IPS-20b (cell line): ENCODE measurements at regions not wholly inside any gene's neighbourhood (a gene's known extent, or its start where the extent isn't known, plus 50 kb on each side); places are given as distances from the start of the nearest gene placed in this dataset.
"Not testable (repeated sequence)": the region's sequence is repeated elsewhere in the genome, so short reads cannot be mapped to it uniquely, and the experiment has no call there.

Source experiments
- H3K27ac ChIP-seq: one replicate; pipeline ENCODE4 v1.5.1; 2013; ENCODE audit warnings: low read length
- H3K27me3 ChIP-seq: 2 replicates; pipeline ENCODE4 v1.6.1; 2013; ENCODE audit warnings: mild to moderate bottlenecking, low read length, inconsistent platforms; ENCODE audit not compliant: insufficient read depth
- H3K36me3 ChIP-seq: 2 replicates; pipeline ENCODE4 v1.6.1; 2013; ENCODE audit warnings: low read depth, mild to moderate bottlenecking, inconsistent platforms, low read length, moderate library complexity; ENCODE audit not compliant: insufficient read depth
- H3K4me1 ChIP-seq: 2 replicates; pipeline ENCODE4 v1.6.1; 2013; ENCODE audit warnings: mild to moderate bottlenecking, control low read depth, inconsistent platforms, low read length, moderate library complexity; ENCODE audit not compliant: insufficient read depth
- H3K4me3 ChIP-seq: 2 replicates; pipeline ENCODE4 v1.5.1; 2013; ENCODE audit warnings: mild to moderate bottlenecking, low read length, inconsistent platforms
- H3K9ac ChIP-seq: 2 replicates; pipeline ENCODE4 v1.6.1; 2013; ENCODE audit warnings: low read depth, mild to moderate bottlenecking, inconsistent platforms, low read length, moderate library complexity
- H3K9me3 ChIP-seq: 2 replicates; pipeline ENCODE4 v1.6.1; 2013; ENCODE audit warnings: mild to moderate bottlenecking, low read depth, low read length, inconsistent platforms; ENCODE audit not compliant: insufficient read depth

- Histone ChIP-seq H3K9ac (no peak overlapping the region), H3K27ac (no peak overlapping the region), H3K4me1 (peaks cover 6% of the 10 kb centered on the region; the same call in 1 of the 2 replicates), H3K4me3 (no peak overlapping the region), H3K36me3 (no peaks in the 10 kb centered on the region), H3K27me3 (peaks cover 10% of the 10 kb centered on the region; the same call in 1 of the 2 replicates), H3K9me3 (no peaks in the 10 kb centered on the region)
These were observed 62.4 kb upstream of the ADPGK start for GRCh38 chr15:72845981-72846383.

GRCh38 chr15:72844067-72844466 lies 60.5 kb upstream of the ADPGK start:
- Histone ChIP-seq H3K27me3 (peaks cover 3% of the 10 kb centered on the region; the same call in 1 of the 2 replicates), H3K9ac (no peak overlapping the region), H3K27ac (no peak overlapping the region), H3K36me3 (no peaks in the 10 kb centered on the region), H3K4me3 (no peak overlapping the region), H3K4me1 (peaks cover 6% of the 10 kb centered on the region; the same call in 1 of the 2 replicates), H3K9me3 (no peaks in the 10 kb centered on the region)

DNA sequence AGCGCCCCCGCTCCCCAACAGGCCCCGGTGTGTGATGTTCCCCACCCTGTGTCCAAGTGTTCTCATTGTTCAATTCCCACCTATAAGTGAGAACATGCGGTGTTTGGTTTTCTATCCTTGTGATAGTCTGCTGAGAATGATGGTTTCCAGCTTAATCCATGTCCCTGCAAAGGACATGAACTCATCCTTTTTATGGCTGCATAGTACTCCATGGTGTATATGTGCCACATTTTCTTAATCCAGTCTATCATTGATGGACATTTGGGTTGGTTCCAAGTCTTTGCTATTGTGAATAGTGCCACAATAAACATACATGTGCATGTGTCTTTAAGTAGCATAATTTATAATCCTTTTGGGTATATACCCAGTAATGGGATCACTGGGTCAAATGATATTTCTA lies 59.8 kb upstream of the ADPGK start:
- H3K27ac ChIP-seq, H3K4me3 ChIP-seq: not testable (repeated sequence)

GRCh38 chr15:72840114-72840513 lies 56.6 kb upstream of the ADPGK start:
- H3K27me3 ChIP-seq, result no peaks in the 10 kb centered on the region
- H3K36me3 ChIP-seq, result no peaks in the 10 kb centered on the region
- peaks cover under 1% of the 10 kb centered on the region; the same call in 1 of the 2 replicates for H3K4me1 ChIP-seq
- no peaks in the 10 kb centered on the region for H3K9me3 ChIP-seq
- H3K4me3 ChIP-seq, result no peak overlapping the region
- H3K9ac ChIP-seq, result no peak overlapping the region
- no peak overlapping the region for H3K27ac ChIP-seq

More for the DNA sequence above, 59.8 kb upstream of the ADPGK start:
- H3K9ac ChIP-seq, H3K4me1 ChIP-seq, H3K36me3 ChIP-seq, H3K9me3 ChIP-seq, H3K27me3 ChIP-seq: not testable (repeated sequence)

GRCh38 chr15:72838311-72838731 lies 54.8 kb upstream of the ADPGK start:
- Histone ChIP-seq H3K9ac (no peak overlapping the region), H3K36me3 (no peaks in the 10 kb centered on the region), H3K9me3 (no peaks in the 10 kb centered on the region), H3K4me3 (no peak overlapping the region), H3K27ac (no peak overlapping the region), H3K27me3 (no peaks in the 10 kb centered on the region), H3K4me1 (peaks cover 3% of the 10 kb centered on the region; the same call in 1 of the 2 replicates)

- Histone ChIP-seq H3K9ac (no peak overlapping the region), H3K9me3 (no peaks in the 10 kb centered on the region), H3K4me1 (peaks cover 3% of the 10 kb centered on the region; the same call in 1 of the 2 replicates), H3K36me3 (no peaks in the 10 kb centered on the region), H3K27me3 (no peaks in the 10 kb centered on the region), H3K4me3 (no peak overlapping the region), H3K27ac (no peak overlapping the region)
These were observed 53.2 kb upstream of the ADPGK start for GRCh38 chr15:72836676-72837330.

DNA sequence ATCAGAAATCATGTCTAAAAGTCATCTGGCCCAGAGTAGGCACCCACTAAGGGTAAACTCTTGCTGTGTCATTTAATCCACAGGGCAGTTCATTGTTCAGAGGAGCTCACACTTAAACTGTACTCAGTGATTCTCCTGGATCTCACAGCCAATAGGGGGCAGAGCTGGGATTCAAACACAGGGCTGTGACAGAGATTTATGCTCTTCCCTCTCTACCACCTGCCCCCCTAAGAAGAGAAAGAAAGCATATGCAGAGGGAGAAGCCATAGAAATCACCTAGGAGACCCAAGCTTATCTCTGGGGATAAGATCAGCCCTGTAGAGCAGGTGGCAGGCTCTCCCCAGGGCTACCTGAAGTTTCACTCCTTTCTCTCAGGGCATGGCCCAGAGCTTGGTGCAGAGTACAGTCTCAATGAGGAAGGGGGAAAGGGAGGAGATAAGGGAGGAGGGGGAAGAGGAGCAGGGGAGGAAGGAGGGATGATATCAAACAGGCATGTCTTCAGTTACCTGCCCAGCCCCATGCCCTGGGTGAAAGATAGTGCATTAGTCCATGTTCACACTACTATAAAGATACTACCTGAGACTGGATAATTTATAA lies 51.8 kb upstream of the ADPGK start:
- no peaks in the 10 kb centered on the region for H3K36me3 ChIP-seq
- no peaks in the 10 kb centered on the region for H3K9me3 ChIP-seq
- H3K27me3 ChIP-seq, result no peaks in the 10 kb centered on the region
- no peak overlapping the region for H3K4me3 ChIP-seq
- H3K9ac ChIP-seq, result peak overlapping the region; percentile 43; the same call in 1 of the 2 replicates
- H3K27ac ChIP-seq, result no peak overlapping the region
- peaks cover 3% of the 10 kb centered on the region; the same call in 1 of the 2 replicates for H3K4me1 ChIP-seq

DNA sequence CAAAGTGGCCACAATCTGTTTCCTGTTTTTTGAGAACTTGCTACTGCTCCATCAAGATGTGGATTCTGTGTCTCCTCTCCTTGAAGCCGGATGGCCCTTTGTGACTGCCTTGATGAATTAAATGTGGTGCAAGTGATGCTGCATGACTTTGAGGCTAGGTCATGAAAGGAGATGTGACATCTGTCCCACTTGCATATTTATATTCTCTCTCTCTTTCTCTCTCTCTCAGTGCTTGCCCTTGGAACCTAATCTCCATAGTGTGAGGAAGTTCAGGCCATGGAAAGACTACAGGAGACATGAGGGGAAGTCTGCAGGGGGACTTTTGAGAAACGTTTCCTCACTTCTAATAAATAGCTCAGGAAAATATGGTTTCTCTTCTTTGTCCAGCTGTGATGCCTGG lies 50.0 kb upstream of the ADPGK start:
- no peaks in the 10 kb centered on the region for H3K27me3 ChIP-seq
- no peaks in the 10 kb centered on the region for H3K36me3 ChIP-seq
- no peak overlapping the region for H3K27ac ChIP-seq
- no peak overlapping the region for H3K9ac ChIP-seq
- no peak overlapping the region for H3K4me3 ChIP-seq
- H3K4me1 ChIP-seq, result peaks cover 3% of the 10 kb centered on the region; the same call in 1 of the 2 replicates
- no peaks in the 10 kb centered on the region for H3K9me3 ChIP-seq
